Stomach (tissue), 8 donors: ENCODE measurements at regions not wholly inside any gene's neighbourhood (a gene's known extent, or its start where the extent isn't known, plus 50 kb on each side); places are given as distances from the start of the nearest gene placed in this dataset.
"Not testable (repeated sequence)": the region's sequence is repeated elsewhere in the genome, so short reads cannot be mapped to it uniquely, and the experiment has no call there.

Source experiments
- DNase-seq, 2 donors: peaks; one replicate each; pipeline versions ENCODE4 v3.0.0 to v3.0.0-alpha.2; 2013 to 2019
- H3K27ac ChIP-seq, 5 donors: fragments of 200-600 bp in 4 of 5; sonication (generic) in 4 of 5; one replicate each; pipeline ENCODE4 v1.5.1; 2013 to 2019; ENCODE audit warnings: mild to moderate bottlenecking in 1 of 5, moderate library complexity in 1 of 5
- H3K27me3 ChIP-seq, 3 donors: fragments of 200-600 bp; sonication (generic); one replicate each; pipeline ENCODE4 v1.5.1; 2017 to 2019; ENCODE audit warnings: mixed run types in 1 of 3
- H3K36me3 ChIP-seq, 4 donors: fragments of 200-600 bp; sonication (generic); 1 replicate in 3 of 4; 2 replicates in 1 of 4; pipeline ENCODE4 v1.5.1; 2016 to 2019
- H3K4me1 ChIP-seq, 4 donors: fragments of 200-600 bp; sonication (generic); one replicate each; pipeline ENCODE4 v1.5.1; 2016 to 2019
- H3K4me3 ChIP-seq, 4 donors: fragments of 200-600 bp; sonication (generic) in 3 of 4; one replicate each; pipeline ENCODE4 v1.5.1; 2016 to 2019; ENCODE audit warnings: mild to moderate bottlenecking in 1 of 4
- H3K9me3 ChIP-seq, 4 donors: fragments of 200-600 bp; sonication (generic); one replicate each; pipeline ENCODE4 v1.5.1; 2016 to 2019
- CTCF ChIP-seq, 7 experiments: fragments of 450-650 bp in 4 of 7; fragments of 200-600 bp in 3 of 7; sonication (generic) in 3 of 7; IDR thresholded peaks; one replicate each; pipeline ENCODE4 v1.5.1; 2016 to 2019; ENCODE audit warnings: antibody characterized with exemption in 7 of 7, control low read depth in 2 of 7, mild to moderate bottlenecking in 1 of 7
- EP300 ChIP-seq: sonication (generic); formaldehyde crosslinking; IDR thresholded peaks from one replicate; pipeline ENCODE4 v1.6.1; 2017; ENCODE audit warnings: antibody characterized with exemption
- POLR2A ChIP-seq, 4 donors: fragments of 450-650 bp; IDR thresholded peaks; one replicate each; pipeline ENCODE4 v1.6.1; 2016; ENCODE audit warnings: antibody characterized with exemption in 4 of 4, control low read depth in 2 of 4, mild to moderate bottlenecking in 1 of 4, moderate library complexity in 1 of 4
- POLR2AphosphoS5 ChIP-seq, 3 donors: sonication (generic); formaldehyde crosslinking; IDR thresholded peaks; one replicate each; pipeline ENCODE4 v1.6.1; 2016; ENCODE audit warnings: antibody characterized with exemption in 3 of 3
- WGBS, 5 donors: extraction: QIAGEN DNeasy Blood & Tissue Kit in 3 of 5; methylation state at CpG; one replicate each; pipeline versions ENCODE4 v1.1.5 to v1.1.7; 2013 to 2018; 5-methylcytosine and 5-hydroxymethylcytosine counted together
- intact Hi-C: fragments of 100-400 bp; cut with DNase I; formaldehyde crosslinking; loops from one replicate; pipeline ENCODE4 v1.15.1; 2023; ENCODE audit warnings: low total_unique reads
- donor health status: healthy with polysubstance abuse.
- donor health status: Bipolar disorder and iron deficiency.
- donor health status: healthy.

DNA sequence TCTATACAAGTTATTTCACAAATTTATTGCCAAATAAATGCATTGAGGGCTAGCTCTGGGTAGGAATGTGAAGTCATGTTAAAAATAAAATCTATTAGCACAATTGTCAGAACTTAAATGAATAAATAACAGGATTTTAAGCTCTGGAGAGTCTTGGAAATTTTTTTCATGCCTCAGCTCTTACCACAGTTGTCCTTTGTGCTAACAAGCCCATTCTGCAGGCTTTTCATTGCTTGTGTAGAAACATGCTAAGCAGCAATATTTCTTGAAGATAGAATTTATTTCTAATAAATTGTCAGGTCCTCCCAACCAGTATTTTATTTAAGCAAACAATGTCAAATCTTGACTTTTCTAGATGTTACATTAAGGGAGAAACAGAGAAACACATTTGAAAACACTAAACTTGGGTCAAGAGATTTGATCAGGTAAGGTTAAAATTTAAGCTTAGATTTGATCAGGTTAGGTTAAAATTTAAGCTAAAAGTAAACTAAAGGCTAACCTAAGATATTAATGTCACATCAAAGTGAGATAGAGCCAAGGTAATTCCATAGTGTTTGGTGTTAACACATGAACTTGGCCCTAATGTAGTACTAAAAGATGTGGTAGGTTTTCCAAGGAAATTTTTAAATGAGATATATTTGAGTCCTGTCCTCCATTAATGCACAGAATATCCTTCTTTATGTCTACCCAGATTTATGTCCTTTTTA lies 179.1 kb upstream of the IL1RAPL1 start:
- H3K36me3 ChIP-seq, result no peaks in the 10 kb centered on the region
- DNase-seq, result no peak
- intact Hi-C loops, result no loop called here
- H3K27ac ChIP-seq, result no peak overlapping the region
- H3K9me3 ChIP-seq, result peaks cover 0 to 4% (median 0%) of the 10 kb centered on the region in 4 donors
- no peaks in the 10 kb centered on the region for H3K27me3 ChIP-seq
- TF ChIP-seq CTCF (IDR thresholded peaks at IDR 0.05), result no peak
- no peak for TF ChIP-seq POLR2AphosphoS5 (IDR thresholded peaks at IDR 0.05)
- no peak for TF ChIP-seq EP300
- H3K4me1 ChIP-seq, result no peaks in the 10 kb centered on the region
- no peak overlapping the region for H3K4me3 ChIP-seq

- H3K36me3 ChIP-seq, result no peaks in the 10 kb centered on the region
- TF ChIP-seq POLR2AphosphoS5 (IDR thresholded peaks at IDR 0.05), result no peak
- TF ChIP-seq EP300, result no peak
- no peak for TF ChIP-seq POLR2A (IDR thresholded peaks at IDR 0.05)
- no peak for TF ChIP-seq CTCF (IDR thresholded peaks at IDR 0.05)
- no peak for DNase-seq
- intact Hi-C loops, result no loop called here
- H3K4me3 ChIP-seq, result no peak overlapping the region
- no peaks in the 10 kb centered on the region for H3K4me1 ChIP-seq
- H3K27ac ChIP-seq, result no peak overlapping the region
- H3K27me3 ChIP-seq, result no peaks in the 10 kb centered on the region
- no peaks in the 10 kb centered on the region for H3K9me3 ChIP-seq
- 80 to 91% (median 91%) methylated on average over 2 of the region's 2 CpGs for WGBS, 5 donors
Observed at GRCh38 chrX:28398342-28398741, 188.9 kb upstream of the IL1RAPL1 start.

- 76 to 95% (median 91%) methylated on average over 5 of the region's 5 CpGs for WGBS, 5 donors
Observed at GRCh38 chrX:28391528-28391927, 195.7 kb upstream of the IL1RAPL1 start.

GRCh38 chrX:28379103-28379502 lies 208.1 kb upstream of the IL1RAPL1 start:
- H3K9me3 ChIP-seq, result no peaks in the 10 kb centered on the region
- DNase-seq, result no peak
- peaks cover 0 to 5% (median 0%) of the 10 kb centered on the region in 4 donors for H3K4me1 ChIP-seq
- 23 to 43% (median 34%) methylated on average over 3 of the region's 3 CpGs for WGBS, 5 donors
- H3K4me3 ChIP-seq, result no peak overlapping the region
- TF ChIP-seq CTCF (IDR thresholded peaks at IDR 0.05) (no peak), POLR2AphosphoS5 (IDR thresholded peaks at IDR 0.05) (no peak), POLR2A (IDR thresholded peaks at IDR 0.05) (no peak), EP300 (no peak)
- no peak overlapping the region for H3K27ac ChIP-seq
- intact Hi-C loops, result no loop called here
- H3K36me3 ChIP-seq, result no peaks in the 10 kb centered on the region
- no peaks in the 10 kb centered on the region for H3K27me3 ChIP-seq

More at GRCh38 chrX:28391528-28391927, 195.7 kb upstream of the IL1RAPL1 start:
- no peaks in the 10 kb centered on the region for H3K4me1 ChIP-seq
- no peak overlapping the region for H3K4me3 ChIP-seq
- no peaks in the 10 kb centered on the region for H3K9me3 ChIP-seq
- no peak for DNase-seq
- no peaks in the 10 kb centered on the region for H3K27me3 ChIP-seq
- intact Hi-C loops, result no loop called here
- H3K27ac ChIP-seq, result no peak overlapping the region
- H3K36me3 ChIP-seq, result no peaks in the 10 kb centered on the region
- TF ChIP-seq POLR2A (IDR thresholded peaks at IDR 0.05), result no peak
- TF ChIP-seq POLR2AphosphoS5 (IDR thresholded peaks at IDR 0.05), result no peak
- no peak for TF ChIP-seq EP300
- TF ChIP-seq CTCF (IDR thresholded peaks at IDR 0.05), result no peak

DNA sequence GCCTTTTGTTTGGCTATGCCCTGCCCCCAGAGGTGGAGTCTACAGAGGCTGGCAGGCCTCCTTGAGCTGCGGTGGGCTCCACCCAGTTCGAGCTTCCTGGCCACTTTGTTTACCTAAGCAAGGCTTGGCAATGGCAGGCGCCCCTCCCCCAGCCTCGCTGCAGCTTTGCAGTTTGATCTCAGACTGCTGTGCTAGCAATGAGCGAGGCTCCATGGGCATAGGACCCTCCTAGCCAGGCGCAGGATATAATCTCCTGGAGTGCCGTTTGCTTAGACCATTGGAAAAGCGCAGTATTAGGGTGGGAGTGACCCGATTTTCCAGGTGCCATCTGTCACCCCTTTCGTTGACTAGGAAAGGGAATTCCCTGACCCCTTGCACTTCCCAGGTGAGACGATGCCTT lies 219.6 kb upstream of the IL1RAPL1 start:
- 77 to 100% (median 87%) methylated on average over 4 to 11 of the region's 11 CpGs for WGBS, 5 donors
- DNase-seq, H3K4me1 ChIP-seq, intact Hi-C loops, H3K27me3 ChIP-seq, H3K4me3 ChIP-seq, H3K36me3 ChIP-seq, H3K27ac ChIP-seq: not testable (repeated sequence)
- H3K9me3 ChIP-seq, result peaks cover 0 to 12% (median 8%) of the 10 kb centered on the region in 4 donors
